ENCODE measurements at regions not wholly inside any gene's neighbourhood (a gene's known extent, or its start where the extent isn't known, plus 50 kb on each side); places are given as distances from the start of the nearest gene placed in this dataset.

GRCh38 chr14:101625336-101626097 is 64.2 kb downstream of the DIO3 start:
- TF ChIP-seq CTCF (IDR thresholded peaks at IDR 0.05) = no peak
- no peak for TF ChIP-seq POLR2A (IDR thresholded peaks at IDR 0.05)
- TF ChIP-seq POLR2AphosphoS5 (IDR thresholded peaks at IDR 0.05) = no peak
- TF ChIP-seq EP300 (IDR thresholded peaks at IDR 0.05) = no peak

Data from suprapubic skin (tissue), 4 donors.